ENCODE measurements at regions not wholly inside any gene's neighbourhood (a gene's known extent, or its start where the extent isn't known, plus 50 kb on each side); places are given as distances from the start of the nearest gene placed in this dataset.

- TF ChIP-seq POLR2A (IDR thresholded peaks at IDR 0.05) (no peak), CTCF (IDR thresholded peaks at IDR 0.05) (no peak)
Observed at GRCh38 chr12:116474899-116475298, 84.3 kb upstream of the MAP1LC3B2 start.

GRCh38 chr12:116476227-116476822, 82.9 kb upstream of the MAP1LC3B2 start:
- no peak for DNase-seq
- H3K9me3 ChIP-seq (replicated peaks in 1 of 3), result no peaks in the 10 kb centered on the region
- H3K4me1 ChIP-seq (replicated peaks in 1 of 2), result no peaks in the 10 kb centered on the region
- intact Hi-C loops (cut with DNase I), result no loop called here
- H3K27ac ChIP-seq, result no peak overlapping the region
- no peak for TF ChIP-seq CTCF (IDR thresholded peaks at IDR 0.05)
- no peak for TF ChIP-seq POLR2A (IDR thresholded peaks at IDR 0.05)
- no peaks in the 10 kb centered on the region for H3K36me3 ChIP-seq (replicated peaks in 1 of 2)
- H3K27me3 ChIP-seq, result no peaks in the 10 kb centered on the region
- H3K4me3 ChIP-seq, result no peak overlapping the region
- 78 to 91% (median 84%) methylated on average over 7 of the region's 7 CpGs for WGBS, 4 donors

More at GRCh38 chr12:116474899-116475298, 84.3 kb upstream of the MAP1LC3B2 start:
- 84 to 96% (median 93%) methylated on average over 4 of the region's 4 CpGs for whole genome bisulfite sequencing, 4 donors
- DNase-seq, result no peak
- intact Hi-C loops (cut with DNase I), result no loop called here
- no peaks in the 10 kb centered on the region for H3K9me3 ChIP-seq (replicated peaks in 1 of 3)
- no peak overlapping the region for H3K27ac ChIP-seq
- H3K4me3 ChIP-seq, result no peak overlapping the region
- no peaks in the 10 kb centered on the region for H3K36me3 ChIP-seq (replicated peaks in 1 of 2)
- H3K4me1 ChIP-seq (replicated peaks in 1 of 2), result no peaks in the 10 kb centered on the region
- no peaks in the 10 kb centered on the region for H3K27me3 ChIP-seq

GRCh38 chr12:116478243-116478773, 80.9 kb upstream of the MAP1LC3B2 start:
- Histone ChIP-seq H3K27ac (no peak overlapping the region), H3K27me3 (no peaks in the 10 kb centered on the region), H3K4me1 (replicated peaks in 1 of 2) (no peaks in the 10 kb centered on the region), H3K36me3 (replicated peaks in 1 of 2) (no peaks in the 10 kb centered on the region), H3K9me3 (replicated peaks in 1 of 3) (no peaks in the 10 kb centered on the region), H3K4me3 (no peak overlapping the region)
- no peak for TF ChIP-seq CTCF (IDR thresholded peaks at IDR 0.05)
- no peak for TF ChIP-seq POLR2A (IDR thresholded peaks at IDR 0.05)
- 71 to 89% (median 77%) methylated on average over 6 of the region's 6 CpGs for WGBS, 4 donors
- no peak for DNase-seq
- intact Hi-C loops (cut with DNase I), result no loop called here

GRCh38 chr12:116480210-116480810, 78.9 kb upstream of the MAP1LC3B2 start:
- intact Hi-C loops (cut with DNase I), result no loop called here
- WGBS, 4 donors, result 81 to 91% (median 84%) methylated on average over 3 of the region's 3 CpGs
- no peaks in the 10 kb centered on the region for H3K4me1 ChIP-seq (replicated peaks in 1 of 2)
- H3K4me3 ChIP-seq, result no peak overlapping the region
- H3K36me3 ChIP-seq (replicated peaks in 1 of 2), result no peaks in the 10 kb centered on the region
- no peaks in the 10 kb centered on the region for H3K27me3 ChIP-seq
- no peak overlapping the region for H3K27ac ChIP-seq
- no peak for DNase-seq
- H3K9me3 ChIP-seq (replicated peaks in 1 of 3), result no peaks in the 10 kb centered on the region
- TF ChIP-seq CTCF (IDR thresholded peaks at IDR 0.05), result no peak
- no peak for TF ChIP-seq POLR2A (IDR thresholded peaks at IDR 0.05)

All from adrenal gland (tissue), 9 donors.